Tibial nerve (tissue), 4 donors: ENCODE measurements at regions not wholly inside any gene's neighbourhood (a gene's known extent, or its start where the extent isn't known, plus 50 kb on each side); places are given as distances from the start of the nearest gene placed in this dataset.

Source experiments
- EP300 ChIP-seq, 2 donors: sonication (generic); formaldehyde crosslinking; IDR thresholded peaks; one replicate each; pipeline ENCODE4 v1.6.1; 2017; ENCODE audit warnings: antibody characterized with exemption in 2 of 2, mild to moderate bottlenecking in 1 of 2
- POLR2A ChIP-seq, 2 donors: fragments of 450-650 bp; IDR thresholded peaks; one replicate each; pipeline ENCODE4 v1.6.1; 2017; ENCODE audit warnings: antibody characterized with exemption in 2 of 2, mild to moderate bottlenecking in 2 of 2, moderate library complexity in 2 of 2
- TF ChIP-seq, protein P1 (sequence below), 5 experiments: fragments of 200-600 bp in 3 of 5; fragments of 450-650 bp in 2 of 5; sonication (generic) in 3 of 5; IDR thresholded peaks; one replicate each; pipeline ENCODE4 v1.5.1; 2016 to 2019; ENCODE audit warnings: antibody characterized with exemption in 5 of 5, mild to moderate bottlenecking in 3 of 5, moderate library complexity in 2 of 5

DNA sequence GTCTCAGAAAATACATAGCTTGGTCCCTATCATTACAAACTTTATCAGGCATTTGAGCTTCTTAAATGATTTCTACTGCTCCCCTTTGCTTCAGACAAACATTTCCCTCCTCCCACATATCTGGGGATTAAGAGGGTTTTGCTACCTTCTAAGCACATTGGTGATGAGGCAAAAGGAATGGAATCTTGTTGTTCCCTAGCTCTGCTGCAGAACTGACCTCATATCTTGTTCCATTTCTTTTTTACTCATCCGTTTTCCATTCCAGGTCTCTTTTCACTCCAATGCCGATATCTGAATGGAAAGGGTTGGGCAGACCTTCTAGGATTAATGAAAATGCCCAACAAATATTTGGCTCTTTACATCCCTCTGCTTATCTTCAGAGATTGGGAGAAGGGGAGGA is 444.6 kb downstream of the ZNF608 start:
- TF ChIP-seq, protein P1, sequence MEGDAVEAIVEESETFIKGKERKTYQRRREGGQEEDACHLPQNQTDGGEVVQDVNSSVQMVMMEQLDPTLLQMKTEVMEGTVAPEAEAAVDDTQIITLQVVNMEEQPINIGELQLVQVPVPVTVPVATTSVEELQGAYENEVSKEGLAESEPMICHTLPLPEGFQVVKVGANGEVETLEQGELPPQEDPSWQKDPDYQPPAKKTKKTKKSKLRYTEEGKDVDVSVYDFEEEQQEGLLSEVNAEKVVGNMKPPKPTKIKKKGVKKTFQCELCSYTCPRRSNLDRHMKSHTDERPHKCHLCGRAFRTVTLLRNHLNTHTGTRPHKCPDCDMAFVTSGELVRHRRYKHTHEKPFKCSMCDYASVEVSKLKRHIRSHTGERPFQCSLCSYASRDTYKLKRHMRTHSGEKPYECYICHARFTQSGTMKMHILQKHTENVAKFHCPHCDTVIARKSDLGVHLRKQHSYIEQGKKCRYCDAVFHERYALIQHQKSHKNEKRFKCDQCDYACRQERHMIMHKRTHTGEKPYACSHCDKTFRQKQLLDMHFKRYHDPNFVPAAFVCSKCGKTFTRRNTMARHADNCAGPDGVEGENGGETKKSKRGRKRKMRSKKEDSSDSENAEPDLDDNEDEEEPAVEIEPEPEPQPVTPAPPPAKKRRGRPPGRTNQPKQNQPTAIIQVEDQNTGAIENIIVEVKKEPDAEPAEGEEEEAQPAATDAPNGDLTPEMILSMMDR (IDR thresholded peaks at IDR 0.05): no peak
- TF ChIP-seq POLR2A (IDR thresholded peaks at IDR 0.05): no peak
- TF ChIP-seq EP300 (IDR thresholded peaks at IDR 0.05): no peak
